ENCODE measurements at regions not wholly inside any gene's neighbourhood (a gene's known extent, or its start where the extent isn't known, plus 50 kb on each side); places are given as distances from the start of the nearest gene placed in this dataset.

DNA sequence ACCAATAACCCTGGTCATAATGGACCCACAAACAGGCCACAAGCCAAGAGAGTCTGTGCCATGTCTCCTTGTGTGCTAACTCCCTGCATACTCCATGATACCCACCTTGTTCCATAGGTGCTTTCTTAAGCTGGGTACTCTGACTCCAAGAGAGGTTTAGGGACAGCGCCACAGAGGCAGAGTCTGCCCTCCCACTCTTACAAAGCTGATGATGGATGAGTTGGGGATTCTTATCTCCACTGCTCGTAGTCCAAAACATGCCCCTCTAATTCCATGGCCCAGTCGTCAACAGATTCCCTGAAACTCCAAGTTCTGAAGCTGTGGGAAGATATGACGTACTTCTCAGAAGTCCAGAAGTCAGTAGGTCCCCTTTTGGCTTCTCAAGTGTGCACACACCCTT is 184.4 kb upstream of the CCL2 start:
- H3K4me3 Mint-ChIP-seq (ENCODE audit: unreplicated experiment), result no peak overlapping the region
- peaks cover 7% of the 10 kb centered on the region for H3K27me3 Mint-ChIP-seq (ENCODE audit: insufficient read depth, unreplicated experiment)
- H3K4me3 ChIP-seq (ENCODE audit: low read depth, low read length), result no peak overlapping the region
- POLR2A ChIA-PET, result no interaction called here
- H3K4me1 Mint-ChIP-seq (ENCODE audit: low read depth, unreplicated experiment), result no peaks in the 10 kb centered on the region
- no TSS peak for BruUV-seq (replicated peaks)
- H3K9me3 ChIP-seq, result no peaks in the 10 kb centered on the region
- no peaks in the 10 kb centered on the region for H3K36me3 Mint-ChIP-seq (ENCODE audit: insufficient read depth, unreplicated experiment)
- CTCF ChIA-PET, result no interaction called here
- peaks cover 9% of the 10 kb centered on the region for H3K9me3 Mint-ChIP-seq (ENCODE audit: unreplicated experiment)
- DNase-seq, result no peak
- no peak for TF ChIP-seq CTCF (IDR thresholded peaks at IDR 0.05; ENCODE audit: insufficient read depth in 1 of 2, low read depth in 1 of 2, low read length in 1 of 2, severe bottlenecking in 1 of 2, unreplicated experiment in 1 of 2)
- intact Hi-C loops (cut with micrococcal nuclease; ENCODE audit: unreplicated experiment), result no loop called here
- no peaks in the 10 kb centered on the region; the same call in none of the 2 replicates for H3K27me3 ChIP-seq (replicated peaks; ENCODE audit: control insufficient read depth, insufficient read depth, low read length)
- no peaks in the 10 kb centered on the region for H3K36me3 ChIP-seq (ENCODE audit: control insufficient read depth, insufficient read depth, low read length)
- H3K4me1 ChIP-seq, result no peaks in the 10 kb centered on the region
- no peak overlapping the region for H3K27ac Mint-ChIP-seq (ENCODE audit: unreplicated experiment)

DNA sequence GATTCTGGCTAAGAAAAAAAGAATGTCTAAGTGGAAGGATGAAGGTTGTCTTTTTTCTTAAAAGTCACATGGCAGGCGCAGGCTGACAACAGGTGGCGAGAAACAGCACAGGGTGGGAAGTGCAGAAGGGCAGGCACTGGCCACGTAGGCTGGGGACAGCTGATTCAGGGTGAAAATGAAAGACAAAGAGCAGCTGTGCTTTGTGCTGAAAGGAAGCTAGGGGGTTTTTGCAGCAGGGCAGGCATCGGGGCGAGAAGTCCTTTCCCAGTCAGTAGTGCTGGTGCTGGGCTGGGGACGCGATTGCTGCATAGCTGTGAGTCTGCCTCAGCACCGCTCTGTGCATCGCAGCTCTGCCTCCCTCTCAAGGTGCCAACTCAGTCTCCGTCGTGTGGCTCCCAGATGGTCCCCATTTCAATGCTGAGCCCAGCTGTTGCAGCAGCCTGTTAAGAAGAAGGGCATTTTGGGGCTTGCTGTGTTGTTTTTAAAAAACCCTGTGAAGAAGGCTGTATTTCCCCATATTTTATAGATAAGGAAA is 183.1 kb upstream of the CCL2 start:
- no peaks in the 10 kb centered on the region for H3K4me1 Mint-ChIP-seq (ENCODE audit: low read depth, unreplicated experiment)
- TF ChIP-seq CTCF (IDR thresholded peaks at IDR 0.05; ENCODE audit: insufficient read depth in 1 of 2, low read depth in 1 of 2, low read length in 1 of 2, severe bottlenecking in 1 of 2, unreplicated experiment in 1 of 2), result no peak
- ChIA-PET POLR2A (no interaction called here), CTCF (no interaction called here)
- no peaks in the 10 kb centered on the region; the same call in none of the 2 replicates for H3K27me3 ChIP-seq (replicated peaks; ENCODE audit: control insufficient read depth, insufficient read depth, low read length)
- H3K4me1 ChIP-seq, result no peaks in the 10 kb centered on the region
- H3K27ac Mint-ChIP-seq (ENCODE audit: unreplicated experiment), result no peak overlapping the region
- no TSS peak for BruUV-seq (replicated peaks)
- no peaks in the 10 kb centered on the region for H3K9me3 ChIP-seq
- H3K4me3 ChIP-seq (ENCODE audit: low read depth, low read length), result no peak overlapping the region
- no peaks in the 10 kb centered on the region for H3K36me3 ChIP-seq (ENCODE audit: control insufficient read depth, insufficient read depth, low read length)
- intact Hi-C loops (cut with micrococcal nuclease; ENCODE audit: unreplicated experiment), result no loop called here
- DNase-seq, result no peak
- peaks cover 9% of the 10 kb centered on the region for H3K9me3 Mint-ChIP-seq (ENCODE audit: unreplicated experiment)
- no peak overlapping the region for H3K4me3 Mint-ChIP-seq (ENCODE audit: unreplicated experiment)
- H3K27me3 Mint-ChIP-seq (ENCODE audit: insufficient read depth, unreplicated experiment), result peaks cover 13% of the 10 kb centered on the region
- H3K36me3 Mint-ChIP-seq (ENCODE audit: insufficient read depth, unreplicated experiment), result no peaks in the 10 kb centered on the region

GRCh38 chr17:34075076-34075475 is 180.0 kb upstream of the CCL2 start:
- ChIA-PET CTCF (no interaction called here), POLR2A (no interaction called here)
- H3K36me3 Mint-ChIP-seq (ENCODE audit: insufficient read depth, unreplicated experiment), result no peaks in the 10 kb centered on the region
- H3K9me3 Mint-ChIP-seq (ENCODE audit: unreplicated experiment), result peaks cover 9% of the 10 kb centered on the region
- no peak for TF ChIP-seq CTCF (IDR thresholded peaks at IDR 0.05; ENCODE audit: insufficient read depth in 1 of 2, low read depth in 1 of 2, low read length in 1 of 2, severe bottlenecking in 1 of 2, unreplicated experiment in 1 of 2)
- H3K4me1 Mint-ChIP-seq (ENCODE audit: low read depth, unreplicated experiment), result no peaks in the 10 kb centered on the region
- no peaks in the 10 kb centered on the region; the same call in 1 of the 2 replicates for H3K27me3 ChIP-seq (replicated peaks; ENCODE audit: control insufficient read depth, insufficient read depth, low read length)
- H3K27me3 Mint-ChIP-seq (ENCODE audit: insufficient read depth, unreplicated experiment), result peaks cover 21% of the 10 kb centered on the region
- H3K4me1 ChIP-seq, result no peaks in the 10 kb centered on the region
- DNase-seq, result no peak
- no TSS peak for BruUV-seq (replicated peaks)
- intact Hi-C loops (cut with micrococcal nuclease; ENCODE audit: unreplicated experiment), result no loop called here
- H3K9me3 ChIP-seq, result no peaks in the 10 kb centered on the region
- H3K36me3 ChIP-seq (ENCODE audit: control insufficient read depth, insufficient read depth, low read length), result no peaks in the 10 kb centered on the region
- H3K4me3 ChIP-seq (ENCODE audit: low read depth, low read length), result no peak overlapping the region
- no peak overlapping the region for H3K27ac Mint-ChIP-seq (ENCODE audit: unreplicated experiment)
- no peak overlapping the region for H3K4me3 Mint-ChIP-seq (ENCODE audit: unreplicated experiment)
